ENCODE measurements at regions not wholly inside any gene's neighbourhood (a gene's known extent, or its start where the extent isn't known, plus 50 kb on each side); places are given as distances from the start of the nearest gene placed in this dataset.
"Not testable (repeated sequence)": the region's sequence is repeated elsewhere in the genome, so short reads cannot be mapped to it uniquely, and the experiment has no call there.

- FAIRE-seq: no peak
Measured at GRCh38 chr11:91624021-91624420, 600.6 kb upstream of the FAT3 start.

- no peak for FAIRE-seq
Measured at GRCh38 chr11:91608677-91609076, 615.9 kb upstream of the FAT3 start.

GRCh38 chr11:91596111-91596510 lies 628.5 kb upstream of the FAT3 start:
- FAIRE-seq: no peak

- no peak for FAIRE-seq
Measured at GRCh38 chr11:91591021-91591420, 633.6 kb upstream of the FAT3 start.

- no peak for FAIRE-seq
Measured at GRCh38 chr11:91587131-91587530, 637.5 kb upstream of the FAT3 start.

- FAIRE-seq: no peak
Measured at GRCh38 chr11:91585035-91585801, 639.4 kb upstream of the FAT3 start.

- no peak for FAIRE-seq
Measured at GRCh38 chr11:91563176-91563575, 661.4 kb upstream of the FAT3 start.

- no peak for FAIRE-seq
Measured at GRCh38 chr11:91560434-91560833, 664.2 kb upstream of the FAT3 start.

GRCh38 chr11:91538065-91538464 lies 686.6 kb upstream of the FAT3 start:
- no peak for FAIRE-seq

- FAIRE-seq: no peak
Measured at GRCh38 chr11:91536366-91536765, 688.3 kb upstream of the FAT3 start.

- FAIRE-seq: no peak
Measured at GRCh38 chr11:91528965-91529364, 695.7 kb upstream of the FAT3 start.

GRCh38 chr11:91527380-91528030 lies 697.1 kb upstream of the FAT3 start:
- FAIRE-seq: no peak

- FAIRE-seq: no peak
Measured at GRCh38 chr11:91513734-91514133, 710.9 kb upstream of the FAT3 start.

GRCh38 chr11:91497847-91498246 lies 726.8 kb upstream of the FAT3 start:
- no peak for FAIRE-seq

GRCh38 chr11:91495837-91496236 lies 728.8 kb upstream of the FAT3 start:
- no peak for FAIRE-seq

- FAIRE-seq: no peak
Measured at GRCh38 chr11:91489989-91490388, 734.6 kb upstream of the FAT3 start.

- FAIRE-seq: not testable (repeated sequence)
Measured at GRCh38 chr11:91483956-91484355, 740.7 kb upstream of the FAT3 start.

GRCh38 chr11:91481875-91482274 lies 742.7 kb upstream of the FAT3 start:
- FAIRE-seq: not testable (repeated sequence)

- FAIRE-seq: no peak
Measured at GRCh38 chr11:91470656-91471055, 754.0 kb upstream of the FAT3 start.

- FAIRE-seq: no peak
Measured at GRCh38 chr11:91459840-91460239, 764.8 kb upstream of the FAT3 start.

GRCh38 chr11:91446267-91446666 lies 778.4 kb upstream of the FAT3 start:
- FAIRE-seq: no peak

- no peak for FAIRE-seq
Measured at GRCh38 chr11:91435694-91436395, 788.8 kb upstream of the FAT3 start.

GRCh38 chr11:91433284-91434010 lies 791.2 kb upstream of the FAT3 start:
- no peak for FAIRE-seq

Measured in TTC549 (cell line).